ENCODE measurements at regions not wholly inside any gene's neighbourhood (a gene's known extent, or its start where the extent isn't known, plus 50 kb on each side); places are given as distances from the start of the nearest gene placed in this dataset.

DNA sequence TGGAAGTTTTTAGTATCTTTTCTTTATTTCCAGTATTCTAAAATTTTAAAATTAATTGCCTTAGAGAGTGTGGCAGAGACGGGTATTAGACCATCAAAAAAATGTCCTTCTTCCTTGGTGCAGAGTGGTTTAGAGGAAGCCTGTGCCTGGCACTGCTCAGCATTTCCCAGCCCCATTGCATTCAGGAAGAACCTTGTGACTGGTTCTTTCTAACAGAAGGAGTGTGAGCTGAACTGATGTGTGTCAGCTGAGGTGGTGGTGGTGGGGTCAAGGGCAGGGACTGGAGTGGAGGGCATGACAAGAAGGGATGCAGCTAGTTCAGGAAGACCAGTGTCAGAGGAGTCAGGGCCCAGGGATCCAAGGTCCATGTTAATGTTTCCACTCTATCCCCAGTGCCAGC, 58.7 kb upstream of the FDX1 start:
- Histone ChIP-seq H3K4me3 (ENCODE audit: low read length) (no peak overlapping the region), H3K27ac (ENCODE audit: low read length) (no peak overlapping the region), H3K4me1 (ENCODE audit: insufficient read depth, low read length) (peaks cover 3% of the 10 kb centered on the region; the same call in 1 of the 2 replicates), H3K27me3 (ENCODE audit: insufficient read depth, low read length) (no peaks in the 10 kb centered on the region), H3K36me3 (ENCODE audit: insufficient read depth, low read depth, low read length) (no peaks in the 10 kb centered on the region), H3K9ac (ENCODE audit: low read depth, low read length) (no peak overlapping the region), H3K9me3 (ENCODE audit: insufficient read depth, low read depth, low read length) (no peaks in the 10 kb centered on the region)

DNA sequence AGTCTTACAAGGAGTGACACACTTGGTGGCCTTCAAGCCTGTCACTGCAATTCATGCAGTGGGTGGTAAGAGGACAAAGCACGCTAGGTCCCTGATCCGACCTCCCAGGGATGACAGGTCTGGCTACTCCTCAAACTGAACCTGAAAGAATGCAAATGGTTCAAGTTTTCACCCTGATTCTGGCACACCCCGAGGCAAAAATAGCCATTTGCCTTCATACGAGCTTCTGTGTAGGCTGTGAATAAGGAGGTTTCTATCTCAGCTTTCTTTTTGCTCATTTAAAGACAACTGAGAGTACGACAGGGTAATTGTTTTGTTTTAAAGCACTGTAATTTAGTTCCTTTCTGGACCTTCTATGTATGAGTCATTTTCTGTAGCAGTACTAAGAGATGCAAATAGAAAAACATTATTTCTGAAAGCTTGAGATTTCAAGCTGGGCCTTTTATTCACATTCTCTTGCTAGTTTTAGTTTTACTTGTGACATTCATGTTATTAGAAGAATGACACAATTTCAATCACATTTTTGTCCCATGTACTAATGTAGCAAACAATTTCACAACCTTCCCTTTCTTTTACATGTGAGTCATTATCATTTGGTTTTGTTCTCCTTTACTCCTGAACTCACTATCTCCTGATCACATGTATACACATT, 56.6 kb upstream of the FDX1 start:
- H3K9ac ChIP-seq (ENCODE audit: low read depth, low read length): no peak overlapping the region
- no peak overlapping the region for H3K4me3 ChIP-seq (ENCODE audit: low read length)
- no peak overlapping the region for H3K27ac ChIP-seq (ENCODE audit: low read length)
- peaks cover 3% of the 10 kb centered on the region; the same call in 1 of the 2 replicates for H3K4me1 ChIP-seq (ENCODE audit: insufficient read depth, low read length)
- no peaks in the 10 kb centered on the region for H3K9me3 ChIP-seq (ENCODE audit: insufficient read depth, low read depth, low read length)
- H3K36me3 ChIP-seq (ENCODE audit: insufficient read depth, low read depth, low read length): no peaks in the 10 kb centered on the region
- H3K27me3 ChIP-seq (ENCODE audit: insufficient read depth, low read length): no peaks in the 10 kb centered on the region

DNA sequence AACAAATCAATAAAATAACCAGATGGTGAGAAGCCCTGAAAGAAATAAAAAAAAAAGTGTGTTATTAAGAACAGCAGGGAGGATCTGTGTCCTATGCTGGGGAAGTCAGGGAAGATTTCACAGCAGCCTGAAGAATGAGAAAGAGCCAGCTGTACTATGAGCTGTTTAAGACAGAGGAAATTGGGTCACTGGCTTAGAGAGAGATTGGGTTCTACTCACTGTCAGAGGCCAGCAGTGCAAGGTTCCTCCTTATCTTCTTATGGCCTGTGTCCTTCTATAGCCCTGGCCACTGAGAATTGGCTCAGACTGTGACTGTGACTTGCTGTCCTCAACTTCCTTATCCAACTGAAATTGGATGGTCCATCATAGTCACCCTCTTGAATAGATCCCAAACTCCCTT, 54.8 kb upstream of the FDX1 start:
- Histone ChIP-seq H3K27me3 (ENCODE audit: insufficient read depth, low read length) (no peaks in the 10 kb centered on the region), H3K9ac (ENCODE audit: low read depth, low read length) (no peak overlapping the region), H3K9me3 (ENCODE audit: insufficient read depth, low read depth, low read length) (no peaks in the 10 kb centered on the region), H3K4me3 (ENCODE audit: low read length) (no peak overlapping the region), H3K27ac (ENCODE audit: low read length) (no peak overlapping the region), H3K4me1 (ENCODE audit: insufficient read depth, low read length) (peaks cover 3% of the 10 kb centered on the region; the same call in 1 of the 2 replicates), H3K36me3 (ENCODE audit: insufficient read depth, low read depth, low read length) (no peaks in the 10 kb centered on the region)

DNA sequence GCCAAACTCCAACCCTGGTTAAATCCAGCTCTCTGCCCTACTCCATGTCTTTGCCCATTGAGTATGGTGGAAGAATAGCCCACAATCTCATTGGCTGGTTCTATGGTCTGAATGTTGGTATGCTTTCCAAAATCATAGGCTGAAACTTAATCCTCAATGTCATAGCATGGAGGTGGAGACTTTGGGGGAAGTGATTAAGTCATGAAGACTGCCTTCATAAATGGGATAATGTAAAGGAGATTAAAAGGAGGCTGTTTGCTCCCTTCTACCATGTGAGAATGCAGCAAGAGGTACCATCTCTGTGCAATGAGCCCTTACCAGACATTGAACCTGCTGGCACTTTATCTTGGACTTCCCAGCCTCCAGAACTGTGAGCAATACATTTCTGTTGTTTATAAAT, 54.4 kb upstream of the FDX1 start:
- Histone ChIP-seq H3K9me3 (ENCODE audit: insufficient read depth, low read depth, low read length) (no peaks in the 10 kb centered on the region), H3K27ac (ENCODE audit: low read length) (no peak overlapping the region), H3K36me3 (ENCODE audit: insufficient read depth, low read depth, low read length) (no peaks in the 10 kb centered on the region), H3K9ac (ENCODE audit: low read depth, low read length) (no peak overlapping the region), H3K4me3 (ENCODE audit: low read length) (no peak overlapping the region), H3K27me3 (ENCODE audit: insufficient read depth, low read length) (no peaks in the 10 kb centered on the region), H3K4me1 (ENCODE audit: insufficient read depth, low read length) (peaks cover 3% of the 10 kb centered on the region; the same call in 1 of the 2 replicates)

DNA sequence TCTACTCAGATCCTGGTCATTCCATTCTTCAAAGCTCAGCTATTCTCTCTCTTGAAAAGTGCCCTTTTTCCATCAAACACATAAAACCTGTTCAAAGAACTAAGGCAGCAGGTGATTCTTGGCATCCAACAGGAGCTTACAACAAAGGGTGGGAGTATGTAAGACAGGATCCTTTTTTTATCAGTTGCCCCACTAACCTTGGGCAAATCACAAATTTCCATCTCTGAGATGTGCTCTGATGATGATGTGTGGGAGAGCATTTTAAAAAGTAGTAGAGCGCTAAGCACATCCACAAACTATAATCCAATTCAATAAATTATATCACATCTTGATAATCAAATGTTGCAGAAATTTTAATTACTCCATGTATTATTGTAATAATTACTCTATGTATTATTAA, 53.7 kb upstream of the FDX1 start:
- Histone ChIP-seq H3K9ac (ENCODE audit: low read depth, low read length) (no peak overlapping the region), H3K27ac (ENCODE audit: low read length) (no peak overlapping the region), H3K4me1 (ENCODE audit: insufficient read depth, low read length) (peaks cover 3% of the 10 kb centered on the region; the same call in 1 of the 2 replicates), H3K36me3 (ENCODE audit: insufficient read depth, low read depth, low read length) (no peaks in the 10 kb centered on the region), H3K9me3 (ENCODE audit: insufficient read depth, low read depth, low read length) (no peaks in the 10 kb centered on the region), H3K27me3 (ENCODE audit: insufficient read depth, low read length) (no peaks in the 10 kb centered on the region), H3K4me3 (ENCODE audit: low read length) (no peak overlapping the region)

DNA sequence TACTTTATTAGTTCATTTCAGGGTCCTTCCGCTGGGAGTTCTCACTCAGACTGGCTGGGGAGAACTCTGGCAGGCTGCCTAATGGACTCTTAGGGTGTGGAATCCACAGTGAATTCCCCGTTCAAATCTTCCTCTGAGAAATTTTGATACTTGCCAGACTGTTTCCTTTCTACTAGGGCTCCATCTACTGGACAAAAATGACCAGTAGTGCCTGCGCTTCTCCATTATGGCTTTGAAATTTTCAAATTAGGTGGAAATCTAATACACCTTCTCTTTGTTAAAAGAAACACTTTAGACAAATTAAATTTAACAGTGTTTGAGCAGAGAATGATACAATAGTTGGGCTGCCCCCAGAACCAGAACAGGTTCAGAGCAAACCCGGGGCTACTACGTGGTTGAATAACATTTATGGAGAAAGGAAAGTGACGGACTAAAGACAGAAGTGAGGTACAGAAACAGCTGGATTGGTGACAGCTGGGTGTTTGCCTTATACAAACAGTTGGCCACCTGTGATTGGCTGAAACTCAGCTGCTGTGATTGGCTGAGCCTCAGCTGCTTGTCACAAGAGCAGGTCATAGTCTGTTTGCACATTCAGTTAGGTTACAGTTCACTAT, 52.9 kb upstream of the FDX1 start:
- Histone ChIP-seq H3K4me1 (ENCODE audit: insufficient read depth, low read length) (peaks cover 3% of the 10 kb centered on the region; the same call in 1 of the 2 replicates), H3K27me3 (ENCODE audit: insufficient read depth, low read length) (no peaks in the 10 kb centered on the region), H3K27ac (ENCODE audit: low read length) (no peak overlapping the region), H3K9ac (ENCODE audit: low read depth, low read length) (no peak overlapping the region), H3K36me3 (ENCODE audit: insufficient read depth, low read depth, low read length) (no peaks in the 10 kb centered on the region), H3K4me3 (ENCODE audit: low read length) (no peak overlapping the region), H3K9me3 (ENCODE audit: insufficient read depth, low read depth, low read length) (no peaks in the 10 kb centered on the region)

DNA sequence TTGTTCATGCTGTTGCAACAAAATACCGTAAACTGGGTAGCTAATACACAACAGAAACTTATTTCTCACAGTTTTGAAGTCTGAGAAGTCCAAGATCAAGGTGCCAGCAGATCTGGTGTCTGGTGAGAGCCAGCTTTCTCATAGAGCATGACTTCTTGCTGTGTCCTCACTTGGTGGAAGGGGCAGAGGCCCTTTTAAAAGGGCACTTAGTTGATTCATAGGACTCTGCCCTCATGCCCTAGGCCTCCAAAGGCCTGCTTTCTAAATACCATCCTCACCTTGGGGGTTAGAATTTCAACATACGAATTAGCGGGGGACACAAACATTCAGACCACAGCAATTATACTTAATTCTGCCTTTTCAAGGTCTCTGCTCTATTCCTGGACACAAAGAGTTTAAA, 52.3 kb upstream of the FDX1 start:
- peaks cover 3% of the 10 kb centered on the region; the same call in 1 of the 2 replicates for H3K4me1 ChIP-seq (ENCODE audit: insufficient read depth, low read length)
- H3K27ac ChIP-seq (ENCODE audit: low read length): no peak overlapping the region
- no peaks in the 10 kb centered on the region for H3K36me3 ChIP-seq (ENCODE audit: insufficient read depth, low read depth, low read length)
- no peaks in the 10 kb centered on the region for H3K9me3 ChIP-seq (ENCODE audit: insufficient read depth, low read depth, low read length)
- no peak overlapping the region for H3K4me3 ChIP-seq (ENCODE audit: low read length)
- H3K27me3 ChIP-seq (ENCODE audit: insufficient read depth, low read length): no peaks in the 10 kb centered on the region
- H3K9ac ChIP-seq (ENCODE audit: low read depth, low read length): no peak overlapping the region

DNA sequence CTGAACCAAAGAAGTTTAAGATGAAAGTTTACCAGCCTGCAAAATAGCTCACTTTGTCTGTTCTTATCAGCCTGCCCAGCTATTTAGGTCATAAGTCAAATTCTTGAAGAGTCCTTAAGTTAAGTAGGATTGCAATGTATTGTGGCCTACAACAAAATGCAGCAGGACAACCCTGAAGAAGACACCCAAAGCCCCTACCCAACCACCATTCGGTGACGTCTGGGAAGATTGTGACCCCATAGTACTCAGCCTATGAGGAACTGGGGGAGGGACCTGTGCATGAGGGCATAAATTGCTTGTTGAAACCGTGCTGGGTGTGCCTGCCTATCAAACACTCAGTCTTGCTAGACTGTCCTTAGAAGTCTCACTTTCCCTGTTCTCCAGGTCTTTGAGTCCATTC, 50.5 kb upstream of the FDX1 start:
- H3K27me3 ChIP-seq (ENCODE audit: insufficient read depth, low read length): no peaks in the 10 kb centered on the region
- H3K36me3 ChIP-seq (ENCODE audit: insufficient read depth, low read depth, low read length): no peaks in the 10 kb centered on the region
- H3K9me3 ChIP-seq (ENCODE audit: insufficient read depth, low read depth, low read length): no peaks in the 10 kb centered on the region
- H3K4me3 ChIP-seq (ENCODE audit: low read length): no peak overlapping the region
- H3K9ac ChIP-seq (ENCODE audit: low read depth, low read length): no peak overlapping the region
- H3K27ac ChIP-seq (ENCODE audit: low read length): no peak overlapping the region
- no peaks in the 10 kb centered on the region for H3K4me1 ChIP-seq (ENCODE audit: insufficient read depth, low read length)

DNA sequence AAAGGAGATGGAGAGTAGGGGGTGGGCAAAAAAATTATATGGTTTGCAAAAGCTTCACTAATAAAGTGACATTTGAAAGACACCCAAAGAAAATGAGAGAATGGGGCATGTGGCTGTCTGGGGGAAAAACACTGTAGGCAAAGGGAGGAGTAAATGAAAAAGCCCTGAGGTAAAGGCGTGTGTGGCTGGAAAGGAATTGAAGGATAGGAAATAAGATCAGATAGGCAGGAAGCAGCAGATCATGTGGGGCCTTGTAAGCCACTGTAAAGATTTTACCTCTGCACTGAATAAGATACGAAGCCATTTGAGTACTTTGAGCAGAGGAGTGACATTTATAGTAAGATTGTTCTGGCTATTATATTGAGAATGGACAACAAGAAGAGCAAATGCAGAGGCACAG, 49.8 kb upstream of the FDX1 start:
- no peaks in the 10 kb centered on the region for H3K9me3 ChIP-seq (ENCODE audit: insufficient read depth, low read depth, low read length)
- no peaks in the 10 kb centered on the region for H3K36me3 ChIP-seq (ENCODE audit: insufficient read depth, low read depth, low read length)
- H3K4me3 ChIP-seq (ENCODE audit: low read length): no peak overlapping the region
- H3K4me1 ChIP-seq (ENCODE audit: insufficient read depth, low read length): no peaks in the 10 kb centered on the region
- no peak overlapping the region for H3K9ac ChIP-seq (ENCODE audit: low read depth, low read length)
- H3K27ac ChIP-seq (ENCODE audit: low read length): no peak overlapping the region
- H3K27me3 ChIP-seq (ENCODE audit: insufficient read depth, low read length): no peaks in the 10 kb centered on the region

Measured in iPS-20b (cell line).